Upper lobe of left lung (tissue), 6 donors: ENCODE measurements at regions not wholly inside any gene's neighbourhood (a gene's known extent, or its start where the extent isn't known, plus 50 kb on each side); places are given as distances from the start of the nearest gene placed in this dataset.

Experiments used
- ATAC-seq, 2 donors: fragments of 200-7000 bp; cut with Tn5 transposase; one replicate each; pipeline ENCODE4 v1.9.1; 2022; ENCODE audit warnings: mild to moderate bottlenecking in 2 of 2, moderate library complexity in 2 of 2; ENCODE audit not compliant: low FRiP score in 2 of 2
- DNase-seq, 2 donors: peaks; one replicate each; pipeline ENCODE4 v3.0.0-alpha.2; 2019 to 2020
- H3K27ac ChIP-seq, 4 donors: fragments of 200-600 bp; sonication (generic); one replicate each; pipeline ENCODE4 v1.5.1; 2016 to 2019
- H3K27me3 ChIP-seq, 4 donors: fragments of 200-600 bp; sonication (generic); one replicate each; pipeline ENCODE4 v1.5.1; 2017 to 2019
- H3K36me3 ChIP-seq, 4 donors: fragments of 200-600 bp; sonication (generic); one replicate each; pipeline ENCODE4 v1.5.1; 2016 to 2019
- H3K4me1 ChIP-seq, 4 donors: fragments of 200-600 bp; sonication (generic); one replicate each; pipeline ENCODE4 v1.5.1; 2018 to 2019
- H3K4me3 ChIP-seq, 4 donors: fragments of 200-600 bp; sonication (generic); one replicate each; pipeline ENCODE4 v1.5.1; 2017 to 2019; ENCODE audit warnings: mild to moderate bottlenecking in 2 of 4, moderate library complexity in 1 of 4
- H3K9me3 ChIP-seq, 4 donors: fragments of 200-600 bp; sonication (generic); one replicate each; pipeline ENCODE4 v1.5.1; 2018 to 2019
- EP300 ChIP-seq, 4 donors: sonication (generic); formaldehyde crosslinking; IDR thresholded peaks; one replicate each; pipeline ENCODE4 v1.5.1; 2017; ENCODE audit warnings: antibody characterized with exemption in 4 of 4, control low read depth in 2 of 4
- POLR2A ChIP-seq, 4 donors: fragments of 450-650 bp; IDR thresholded peaks; one replicate each; pipeline ENCODE4 v1.5.1; 2016 to 2017; ENCODE audit warnings: antibody characterized with exemption in 4 of 4, mild to moderate bottlenecking in 2 of 4
- POLR2AphosphoS5 ChIP-seq, 2 donors: sonication (generic); formaldehyde crosslinking; IDR thresholded peaks; one replicate each; pipeline ENCODE4 v1.5.1; 2017; ENCODE audit warnings: antibody characterized with exemption in 2 of 2
- WGBS, 2 donors: methylation state at CpG; one replicate each; pipeline ENCODE4 v1.1.5; 2017 to 2018; 5-methylcytosine and 5-hydroxymethylcytosine counted together
- TF ChIP-seq, protein P1 (sequence below), 6 experiments: fragments of 450-650 bp in 4 of 6; fragments of 200-600 bp in 2 of 6; sonication (generic) in 2 of 6; IDR thresholded peaks; one replicate each; pipeline ENCODE4 v1.5.1; 2016 to 2019; ENCODE audit warnings: antibody characterized with exemption in 6 of 6
- donor health status: DM: no; HTN: no; CAD: no; lungs with moderate emphysema.
- donor health status: DM: no; HTN: yes; CAD: no; lungs with severe emphysema.

DNA sequence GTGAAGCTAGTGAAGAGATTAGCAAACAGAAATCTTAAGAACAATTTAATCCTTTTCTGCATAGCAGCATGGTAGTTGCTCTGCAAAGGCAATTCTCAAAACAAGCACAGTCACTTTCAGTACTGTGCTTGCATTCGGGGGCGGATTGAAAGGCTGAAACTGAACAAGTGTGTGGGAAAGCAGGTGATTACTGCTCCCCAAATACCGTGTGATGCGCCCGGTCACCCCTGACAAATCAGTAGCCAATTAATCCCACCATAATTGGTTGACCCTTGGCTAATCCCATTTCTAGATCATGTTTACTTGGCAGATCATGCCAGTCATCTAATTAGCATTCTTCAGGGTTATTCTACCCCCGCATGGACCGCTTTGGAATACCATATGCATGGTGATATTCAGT is 76.5 kb upstream of the ADRB1 start:
- ATAC-seq (no peak), DNase-seq (no peak)
- H3K9me3 ChIP-seq: no peaks in the 10 kb centered on the region
- H3K4me3 ChIP-seq: no peak overlapping the region
- no peaks in the 10 kb centered on the region for H3K36me3 ChIP-seq
- no peaks in the 10 kb centered on the region for H3K27me3 ChIP-seq
- peaks cover 0 to 9% (median 6%) of the 10 kb centered on the region in 4 donors for H3K4me1 ChIP-seq
- 80 to 90% methylated on average over 7 of the region's 7 CpGs for WGBS, 2 donors
- no peak overlapping the region for H3K27ac ChIP-seq
- no peak for TF ChIP-seq POLR2A (IDR thresholded peaks at IDR 0.05)

DNA sequence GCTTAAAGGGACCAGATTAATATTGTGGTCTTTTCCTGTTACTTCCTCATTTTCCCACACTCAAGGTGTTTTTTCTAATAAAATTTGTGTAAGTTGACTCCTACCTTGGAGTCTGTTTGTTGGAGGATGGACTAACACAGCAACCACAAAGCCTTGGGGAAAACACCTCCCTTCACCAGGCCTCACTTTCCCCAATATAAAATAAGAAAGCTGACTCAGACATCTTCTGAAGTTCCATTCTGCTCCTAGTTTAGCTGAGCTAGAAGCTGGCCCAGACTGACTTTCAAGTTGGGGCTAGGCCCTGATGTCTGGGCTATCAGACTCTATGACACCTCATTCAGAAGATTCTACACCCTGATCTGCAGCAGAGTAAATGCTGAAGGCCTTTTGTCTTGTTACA is 73.0 kb upstream of the ADRB1 start:
- no peak for DNase-seq
- H3K4me3 ChIP-seq: no peak overlapping the region
- H3K4me1 ChIP-seq: no peaks in the 10 kb centered on the region
- H3K27ac ChIP-seq: no peak overlapping the region
- H3K9me3 ChIP-seq: no peaks in the 10 kb centered on the region
- H3K36me3 ChIP-seq: no peaks in the 10 kb centered on the region
- TF ChIP-seq POLR2A (IDR thresholded peaks at IDR 0.05) (no peak), POLR2AphosphoS5 (IDR thresholded peaks at IDR 0.05) (no peak), EP300 (IDR thresholded peaks at IDR 0.05) (no peak)
- TF ChIP-seq, protein P1, sequence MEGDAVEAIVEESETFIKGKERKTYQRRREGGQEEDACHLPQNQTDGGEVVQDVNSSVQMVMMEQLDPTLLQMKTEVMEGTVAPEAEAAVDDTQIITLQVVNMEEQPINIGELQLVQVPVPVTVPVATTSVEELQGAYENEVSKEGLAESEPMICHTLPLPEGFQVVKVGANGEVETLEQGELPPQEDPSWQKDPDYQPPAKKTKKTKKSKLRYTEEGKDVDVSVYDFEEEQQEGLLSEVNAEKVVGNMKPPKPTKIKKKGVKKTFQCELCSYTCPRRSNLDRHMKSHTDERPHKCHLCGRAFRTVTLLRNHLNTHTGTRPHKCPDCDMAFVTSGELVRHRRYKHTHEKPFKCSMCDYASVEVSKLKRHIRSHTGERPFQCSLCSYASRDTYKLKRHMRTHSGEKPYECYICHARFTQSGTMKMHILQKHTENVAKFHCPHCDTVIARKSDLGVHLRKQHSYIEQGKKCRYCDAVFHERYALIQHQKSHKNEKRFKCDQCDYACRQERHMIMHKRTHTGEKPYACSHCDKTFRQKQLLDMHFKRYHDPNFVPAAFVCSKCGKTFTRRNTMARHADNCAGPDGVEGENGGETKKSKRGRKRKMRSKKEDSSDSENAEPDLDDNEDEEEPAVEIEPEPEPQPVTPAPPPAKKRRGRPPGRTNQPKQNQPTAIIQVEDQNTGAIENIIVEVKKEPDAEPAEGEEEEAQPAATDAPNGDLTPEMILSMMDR (IDR thresholded peaks at IDR 0.05): no peak
- ATAC-seq: no peak
- H3K27me3 ChIP-seq: no peaks in the 10 kb centered on the region

DNA sequence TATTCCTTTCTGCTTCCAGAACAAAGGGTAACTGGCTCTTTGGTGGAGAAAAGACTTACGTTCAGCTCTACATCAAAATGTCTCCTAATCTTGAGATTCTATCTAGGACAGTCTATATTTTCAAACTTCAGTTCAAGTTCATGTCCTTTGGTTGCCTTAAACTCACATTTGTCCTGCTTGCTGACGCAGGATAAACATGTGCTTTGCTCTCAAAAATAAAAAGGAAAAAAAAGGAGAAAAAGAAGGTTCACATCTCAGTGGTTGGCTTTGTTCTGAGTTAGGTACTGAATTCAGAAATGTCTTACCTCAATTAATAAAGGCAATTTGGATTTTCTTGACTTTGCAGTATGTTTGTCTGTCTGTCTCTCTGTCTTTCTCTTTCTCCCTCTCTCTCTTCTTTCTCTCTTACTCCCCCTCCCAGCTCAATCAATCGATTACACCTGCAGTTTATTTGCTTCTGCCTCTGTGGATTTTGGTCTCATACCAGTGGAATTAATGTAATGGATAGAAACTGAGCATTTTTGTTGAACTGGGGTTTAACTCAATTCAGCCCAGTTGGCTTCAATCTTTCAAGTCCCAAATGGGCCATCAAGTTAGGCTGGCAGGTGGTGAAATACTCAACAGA is 72.2 kb upstream of the ADRB1 start:
- Histone ChIP-seq H3K36me3 (no peaks in the 10 kb centered on the region), H3K4me3 (no peak overlapping the region), H3K4me1 (no peaks in the 10 kb centered on the region), H3K27me3 (no peaks in the 10 kb centered on the region), H3K27ac (no peak overlapping the region), H3K9me3 (no peaks in the 10 kb centered on the region)
- no peak for DNase-seq
- TF ChIP-seq, protein P1 (IDR thresholded peaks at IDR 0.05): no peak
- TF ChIP-seq POLR2AphosphoS5 (IDR thresholded peaks at IDR 0.05) (no peak), EP300 (IDR thresholded peaks at IDR 0.05) (no peak), POLR2A (IDR thresholded peaks at IDR 0.05) (no peak)
- 97 to 98% methylated on average over 3 of the region's 3 CpGs for WGBS, 2 donors
- no peak for ATAC-seq

DNA sequence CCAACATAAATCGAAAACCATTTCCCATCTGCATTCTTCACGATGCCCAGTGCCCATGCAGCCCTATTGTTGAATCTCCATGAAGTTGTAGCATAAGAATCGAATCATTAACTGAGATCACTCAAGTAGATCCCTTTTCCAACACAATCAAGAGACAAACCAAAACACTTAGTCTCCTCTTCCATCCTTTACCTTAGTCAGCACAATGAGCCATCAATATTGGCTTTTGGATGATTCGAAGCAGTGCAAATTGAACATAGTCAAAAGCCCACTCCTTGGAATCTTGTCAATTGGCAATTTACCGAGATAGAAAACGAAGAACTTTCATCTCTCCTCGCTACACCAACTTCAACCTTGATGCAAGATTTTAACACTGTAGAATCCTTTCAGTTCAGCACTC is 66.5 kb upstream of the ADRB1 start:
- Histone ChIP-seq H3K4me1 (peaks cover 0 to 3% (median 0%) of the 10 kb centered on the region in 4 donors), H3K36me3 (no peaks in the 10 kb centered on the region), H3K9me3 (no peaks in the 10 kb centered on the region), H3K4me3 (no peak overlapping the region), H3K27ac (no peak overlapping the region), H3K27me3 (no peaks in the 10 kb centered on the region)
- 96% methylated on average over 7 of the region's 7 CpGs for WGBS, 2 donors
- DNase-seq (no peak), ATAC-seq (no peak)
- no peak for TF ChIP-seq POLR2AphosphoS5 (IDR thresholded peaks at IDR 0.05)
- TF ChIP-seq POLR2A (IDR thresholded peaks at IDR 0.05): no peak
- TF ChIP-seq, protein P1 (IDR thresholded peaks at IDR 0.05): no peak
- no peak for TF ChIP-seq EP300 (IDR thresholded peaks at IDR 0.05)

DNA sequence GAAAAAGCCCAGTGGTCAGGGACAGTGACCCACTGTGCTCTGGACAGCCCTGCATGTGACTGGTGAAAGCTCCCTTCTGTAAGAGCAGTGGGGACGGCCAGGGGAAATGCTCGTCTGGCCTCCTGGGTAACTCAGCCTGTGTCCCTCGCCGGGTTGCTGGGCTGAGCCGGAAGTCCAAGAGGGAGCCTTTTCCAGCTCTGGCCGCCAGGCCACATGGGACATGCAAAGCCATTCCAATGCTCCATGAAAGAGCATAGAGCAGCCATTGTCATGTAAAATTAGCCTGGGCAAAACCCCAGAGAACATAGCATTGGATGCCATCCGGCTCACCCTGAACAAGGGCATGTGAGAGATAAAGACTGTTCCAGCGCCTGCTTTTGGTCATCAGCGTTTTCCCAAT is 64.9 kb upstream of the ADRB1 start:
- Histone ChIP-seq H3K4me1 (peaks cover 8 to 17% (median 10%) of the 10 kb centered on the region in 4 donors), H3K36me3 (no peaks in the 10 kb centered on the region), H3K27me3 (no peaks in the 10 kb centered on the region), H3K27ac (no peak overlapping the region), H3K9me3 (no peaks in the 10 kb centered on the region), H3K4me3 (no peak overlapping the region)
- ATAC-seq: no peak
- TF ChIP-seq EP300 (IDR thresholded peaks at IDR 0.05) (no peak), POLR2AphosphoS5 (IDR thresholded peaks at IDR 0.05) (no peak), POLR2A (IDR thresholded peaks at IDR 0.05) (no peak)
- TF ChIP-seq, protein P1 (IDR thresholded peaks at IDR 0.05): no peak
- DNase-seq: peak in 1 of 2 donors; percentile 22
- 96% methylated on average over 3 to 9 of the region's 9 CpGs for WGBS, 2 donors
